HAP-1 (cell line): ENCODE measurements at regions not wholly inside any gene's neighbourhood (a gene's known extent, or its start where the extent isn't known, plus 50 kb on each side); places are given as distances from the start of the nearest gene placed in this dataset.

Experiments used
- DNase-seq, 2 experiments: peaks; one replicate each; pipeline ENCODE4 v3.0.0-alpha.2; 2016 to 2020; ENCODE audit warnings: low spot score in 2 of 2
- H3K27me3 ChIP-seq: fragments of 250-450 bp; sonication (Bioruptor Pico); 2 replicates; pipeline ENCODE4 v1.5.1; 2020; ENCODE audit warnings: low read depth, mild to moderate bottlenecking, moderate library complexity
- H3K36me3 ChIP-seq: fragments of 250-450 bp; sonication (Bioruptor Pico); replicated peaks from 2 replicates; pipeline ENCODE4 v1.5.1; 2020; ENCODE audit warnings: mild to moderate bottlenecking
- H3K4me1 ChIP-seq: fragments of 250-450 bp; sonication (Bioruptor Pico); 2 replicates; pipeline ENCODE4 v1.5.1; 2020; ENCODE audit warnings: mild to moderate bottlenecking
- H3K4me3 ChIP-seq: fragments of 250-450 bp; sonication (Bioruptor Pico); 2 replicates; pipeline ENCODE4 v1.5.1; 2020; ENCODE audit warnings: mild to moderate bottlenecking, moderate library complexity
- H3K9me3 ChIP-seq: fragments of 250-450 bp; sonication (Bioruptor Pico); 2 replicates; pipeline ENCODE4 v1.5.1; 2020; ENCODE audit warnings: mild to moderate bottlenecking, moderate library complexity
- in situ Hi-C: fragments of 300-500 bp; cut with MboI; formaldehyde crosslinking; loops from 3 replicates; pipeline ENCODE4 v1.14.3; 2020; ENCODE audit warnings: low sequenced_read_pairs, inconsistent platforms, mixed read lengths

- Histone ChIP-seq H3K4me1 (no peaks in the 10 kb centered on the region), H3K9me3 (no peaks in the 10 kb centered on the region), H3K4me3 (no peak overlapping the region), H3K27me3 (peaks cover 11% of the 10 kb centered on the region; the same call in 1 of the 2 replicates), H3K36me3 (no peaks in the 10 kb centered on the region)
- in situ Hi-C loops: no loop called here
- no peak for DNase-seq
Measured at GRCh38 chr5:167652690-167653089, 638.8 kb upstream of the WWC1 start.

DNA sequence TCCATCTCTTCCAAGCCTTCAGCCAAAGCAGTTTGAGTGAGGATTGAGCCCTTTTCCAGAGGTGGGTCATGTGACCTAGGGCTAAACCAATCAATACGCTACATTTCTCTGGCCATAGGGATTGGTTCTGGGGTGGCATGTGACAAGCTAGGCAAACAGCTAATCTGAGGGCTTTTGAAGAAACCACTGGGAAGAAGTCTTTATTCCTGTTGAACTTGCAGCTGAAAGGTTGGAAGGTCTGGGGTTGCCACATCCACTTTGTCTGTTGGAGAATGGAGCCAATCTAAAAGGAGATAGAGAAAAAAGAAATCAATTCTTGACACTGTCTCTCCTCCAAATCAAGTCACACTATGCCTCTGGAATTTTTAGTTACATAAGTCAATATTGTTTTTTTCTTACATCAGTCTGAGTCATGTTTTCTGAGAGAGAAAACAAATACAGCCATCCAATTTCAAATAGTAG lies 637.8 kb upstream of the WWC1 start:
- Histone ChIP-seq H3K27me3 (peaks cover 14% of the 10 kb centered on the region), H3K9me3 (no peaks in the 10 kb centered on the region), H3K36me3 (no peaks in the 10 kb centered on the region), H3K4me1 (no peaks in the 10 kb centered on the region), H3K4me3 (no peak overlapping the region)
- in situ Hi-C loops: no loop called here
- DNase-seq: no peak

- Histone ChIP-seq H3K36me3 (no peaks in the 10 kb centered on the region), H3K27me3 (peaks cover 14% of the 10 kb centered on the region), H3K9me3 (no peaks in the 10 kb centered on the region), H3K4me1 (no peaks in the 10 kb centered on the region), H3K4me3 (no peak overlapping the region)
- in situ Hi-C loops: no loop called here
- no peak for DNase-seq
Measured at GRCh38 chr5:167657016-167657415, 634.4 kb upstream of the WWC1 start.

DNA sequence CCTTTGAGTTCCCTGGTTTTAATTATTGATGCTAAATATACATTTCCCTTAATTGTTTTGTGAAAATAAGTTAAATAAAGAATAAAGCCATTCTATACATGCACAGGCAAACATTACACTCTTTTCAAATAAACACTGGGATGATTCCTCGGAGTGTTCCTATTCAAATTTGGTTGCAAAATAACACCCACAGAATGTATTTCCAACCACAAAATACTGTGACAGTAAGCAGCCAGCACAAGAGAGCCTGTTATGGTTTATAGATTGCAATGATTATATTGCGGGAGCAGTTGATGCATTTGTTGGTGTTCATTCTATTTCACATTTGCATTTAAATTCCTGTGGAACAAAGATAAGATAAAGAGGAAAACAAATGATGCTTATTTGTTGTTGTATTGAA lies 632.6 kb upstream of the WWC1 start:
- Histone ChIP-seq H3K27me3 (peaks cover 14% of the 10 kb centered on the region), H3K36me3 (no peaks in the 10 kb centered on the region), H3K4me1 (no peaks in the 10 kb centered on the region), H3K4me3 (no peak overlapping the region), H3K9me3 (no peaks in the 10 kb centered on the region)
- in situ Hi-C loops: no loop called here
- no peak for DNase-seq

DNA sequence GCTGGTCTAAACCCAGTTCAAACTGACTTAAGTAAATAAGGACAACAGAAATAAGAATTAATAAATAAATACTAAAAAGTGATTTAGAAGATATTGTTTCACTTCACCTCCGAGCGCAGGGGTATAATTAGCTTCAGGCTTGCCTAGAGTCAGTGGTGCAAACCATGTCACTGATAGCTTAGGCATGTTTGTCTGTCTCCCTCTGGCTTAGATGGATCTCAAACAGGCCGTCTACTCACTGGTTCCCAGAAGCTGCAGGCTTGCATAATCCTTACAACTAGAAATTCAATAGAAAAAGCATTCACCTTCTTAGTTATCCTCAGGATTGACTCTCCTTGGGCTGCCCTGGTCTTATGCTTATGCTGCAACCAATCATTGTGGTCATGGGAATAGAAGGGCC lies 629.8 kb upstream of the WWC1 start:
- Histone ChIP-seq H3K9me3 (no peaks in the 10 kb centered on the region), H3K4me1 (no peaks in the 10 kb centered on the region), H3K27me3 (peaks cover 14% of the 10 kb centered on the region), H3K4me3 (no peak overlapping the region), H3K36me3 (no peaks in the 10 kb centered on the region)
- in situ Hi-C loops: no loop called here
- DNase-seq: no peak

GRCh38 chr5:167664222-167664804 lies 627.1 kb upstream of the WWC1 start:
- in situ Hi-C loops: no loop called here
- H3K36me3 ChIP-seq: no peaks in the 10 kb centered on the region

DNA sequence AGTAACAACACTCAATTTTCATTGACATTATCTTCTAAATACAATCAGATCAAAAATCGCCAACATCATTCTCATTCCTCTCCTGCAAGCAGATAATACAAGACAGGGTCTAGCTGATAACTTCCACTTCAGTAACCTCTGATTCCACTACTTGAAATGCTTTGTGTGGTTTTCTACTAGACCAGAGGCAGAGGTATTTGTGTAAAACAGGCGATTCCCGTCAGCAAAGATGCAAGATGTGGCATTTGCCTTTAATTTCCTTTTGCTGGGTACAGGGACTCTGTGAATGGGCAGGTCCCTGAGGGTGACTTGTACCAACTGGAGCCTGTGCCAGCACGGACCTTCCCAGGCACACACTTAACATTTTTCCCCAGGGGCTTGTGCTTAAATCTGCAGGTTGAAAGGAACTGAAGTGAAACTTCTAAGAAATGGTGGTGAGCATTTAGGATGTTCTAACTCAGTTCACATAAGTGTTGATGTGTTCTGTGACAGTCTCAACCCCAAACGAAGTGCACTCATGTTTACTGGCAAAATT lies 625.5 kb upstream of the WWC1 start:
- H3K4me1 ChIP-seq: peaks cover 4% of the 10 kb centered on the region; the same call in 1 of the 2 replicates
- no peak for DNase-seq

More at GRCh38 chr5:167664222-167664804, 627.1 kb upstream of the WWC1 start:
- Histone ChIP-seq H3K27me3 (peaks cover 7% of the 10 kb centered on the region), H3K4me3 (no peak overlapping the region), H3K4me1 (peaks cover 4% of the 10 kb centered on the region; the same call in 1 of the 2 replicates), H3K9me3 (no peaks in the 10 kb centered on the region)
- no peak for DNase-seq

GRCh38 chr5:167671176-167671575 lies 620.3 kb upstream of the WWC1 start:
- DNase-seq: no peak
- H3K4me3 ChIP-seq: no peak overlapping the region
- in situ Hi-C loops: no loop called here
- peaks cover 4% of the 10 kb centered on the region; the same call in 1 of the 2 replicates for H3K4me1 ChIP-seq
- 0 out of 2 replicates have a peak, but pooled peaks cover 3% of the 10 kb centered on the region for H3K9me3 ChIP-seq
- H3K27me3 ChIP-seq: peaks cover 5% of the 10 kb centered on the region
- no peaks in the 10 kb centered on the region for H3K36me3 ChIP-seq

More for the DNA sequence above, 625.5 kb upstream of the WWC1 start:
- no peak overlapping the region for H3K4me3 ChIP-seq
- peaks cover 2% of the 10 kb centered on the region; the same call in 1 of the 2 replicates for H3K27me3 ChIP-seq
- H3K36me3 ChIP-seq: no peaks in the 10 kb centered on the region
- in situ Hi-C loops: no loop called here
- no peaks in the 10 kb centered on the region for H3K9me3 ChIP-seq

DNA sequence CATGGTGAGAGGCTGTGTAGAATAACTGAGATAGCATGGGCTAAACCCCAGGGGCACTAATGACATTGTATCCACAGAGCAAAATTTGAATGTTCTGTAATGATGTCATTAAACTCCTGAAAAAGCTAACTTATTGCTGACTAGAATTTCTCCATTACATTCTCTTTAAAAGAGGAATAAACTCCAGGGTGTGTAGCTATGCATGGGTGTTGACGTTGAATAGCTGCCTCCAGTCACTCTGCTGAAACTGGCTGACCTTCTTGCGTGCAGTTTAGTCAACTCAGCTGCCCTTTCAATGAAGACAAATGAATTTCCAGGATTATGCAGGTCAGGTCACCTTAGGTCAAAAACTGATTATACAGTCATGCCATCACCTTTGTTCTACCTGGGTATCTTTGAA lies 617.5 kb upstream of the WWC1 start:
- in situ Hi-C loops: no loop called here

DNA sequence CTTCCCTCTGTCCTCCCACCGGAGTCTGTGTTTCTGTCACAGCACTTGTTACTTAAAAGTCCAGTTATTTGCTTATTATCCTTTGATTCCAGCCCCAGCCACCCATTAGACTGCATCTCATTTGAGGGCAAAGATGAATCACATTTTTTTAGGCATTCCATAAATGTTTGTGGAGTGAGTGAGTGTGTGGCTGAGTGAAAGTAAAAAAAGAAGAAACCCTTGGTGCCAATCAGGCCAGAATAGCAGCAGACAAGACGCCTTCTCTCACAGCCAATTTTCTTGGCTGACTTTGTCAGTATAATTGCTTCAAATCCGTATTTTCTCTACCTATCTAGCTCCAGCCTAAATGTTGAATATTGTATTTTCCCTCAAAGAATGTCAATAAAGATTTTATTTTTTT lies 613.0 kb upstream of the WWC1 start:
- H3K4me1 ChIP-seq: peaks cover 2% of the 10 kb centered on the region
- H3K36me3 ChIP-seq: no peaks in the 10 kb centered on the region
- 0 out of 2 replicates have a peak, but pooled peaks cover 3% of the 10 kb centered on the region for H3K9me3 ChIP-seq
- peaks cover 8% of the 10 kb centered on the region for H3K27me3 ChIP-seq
- H3K4me3 ChIP-seq: no peak overlapping the region
- in situ Hi-C loops: no loop called here
- DNase-seq: no peak

More for the DNA sequence above, 617.5 kb upstream of the WWC1 start:
- peaks cover 4% of the 10 kb centered on the region for H3K27me3 ChIP-seq
- no peak for DNase-seq
- H3K36me3 ChIP-seq: no peaks in the 10 kb centered on the region
- peaks cover 3% of the 10 kb centered on the region; the same call in 1 of the 2 replicates for H3K4me1 ChIP-seq
- H3K9me3 ChIP-seq: 0 out of 2 replicates have a peak, but pooled peaks cover 3% of the 10 kb centered on the region
- no peak overlapping the region for H3K4me3 ChIP-seq

DNA sequence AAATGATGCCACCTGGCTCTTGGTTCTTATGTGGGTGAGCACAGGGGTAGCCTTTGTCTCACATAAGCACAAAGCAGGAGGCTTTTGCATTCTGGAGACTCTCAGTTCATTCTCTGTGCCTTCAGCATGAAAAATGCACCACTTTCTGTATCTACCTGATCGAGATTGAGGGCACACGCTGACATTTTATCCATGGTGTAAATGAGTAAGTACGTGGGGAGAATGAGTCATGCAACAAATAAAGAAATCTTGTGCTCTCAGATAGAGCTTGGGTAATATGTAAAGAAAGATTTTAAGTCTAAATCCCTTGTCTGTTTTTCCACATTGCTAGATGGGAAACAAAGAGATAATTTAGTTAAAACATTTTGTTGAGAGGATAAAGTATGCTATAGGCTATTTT lies 607.2 kb upstream of the WWC1 start:
- peaks cover 12% of the 10 kb centered on the region; the same call in 1 of the 2 replicates for H3K27me3 ChIP-seq
- no peaks in the 10 kb centered on the region for H3K36me3 ChIP-seq
- no peak overlapping the region for H3K4me3 ChIP-seq
- in situ Hi-C loops: no loop called here
- H3K4me1 ChIP-seq: peaks cover 6% of the 10 kb centered on the region
- H3K9me3 ChIP-seq: no peaks in the 10 kb centered on the region
- no peak for DNase-seq

GRCh38 chr5:167688341-167689130 lies 602.9 kb upstream of the WWC1 start:
- Histone ChIP-seq H3K36me3 (no peaks in the 10 kb centered on the region), H3K4me3 (no peak overlapping the region), H3K4me1 (peaks cover 4% of the 10 kb centered on the region), H3K27me3 (0 out of 2 replicates have a peak, but pooled peaks cover 11% of the 10 kb centered on the region), H3K9me3 (no peaks in the 10 kb centered on the region)
- in situ Hi-C loops: no loop called here
- DNase-seq: no peak

DNA sequence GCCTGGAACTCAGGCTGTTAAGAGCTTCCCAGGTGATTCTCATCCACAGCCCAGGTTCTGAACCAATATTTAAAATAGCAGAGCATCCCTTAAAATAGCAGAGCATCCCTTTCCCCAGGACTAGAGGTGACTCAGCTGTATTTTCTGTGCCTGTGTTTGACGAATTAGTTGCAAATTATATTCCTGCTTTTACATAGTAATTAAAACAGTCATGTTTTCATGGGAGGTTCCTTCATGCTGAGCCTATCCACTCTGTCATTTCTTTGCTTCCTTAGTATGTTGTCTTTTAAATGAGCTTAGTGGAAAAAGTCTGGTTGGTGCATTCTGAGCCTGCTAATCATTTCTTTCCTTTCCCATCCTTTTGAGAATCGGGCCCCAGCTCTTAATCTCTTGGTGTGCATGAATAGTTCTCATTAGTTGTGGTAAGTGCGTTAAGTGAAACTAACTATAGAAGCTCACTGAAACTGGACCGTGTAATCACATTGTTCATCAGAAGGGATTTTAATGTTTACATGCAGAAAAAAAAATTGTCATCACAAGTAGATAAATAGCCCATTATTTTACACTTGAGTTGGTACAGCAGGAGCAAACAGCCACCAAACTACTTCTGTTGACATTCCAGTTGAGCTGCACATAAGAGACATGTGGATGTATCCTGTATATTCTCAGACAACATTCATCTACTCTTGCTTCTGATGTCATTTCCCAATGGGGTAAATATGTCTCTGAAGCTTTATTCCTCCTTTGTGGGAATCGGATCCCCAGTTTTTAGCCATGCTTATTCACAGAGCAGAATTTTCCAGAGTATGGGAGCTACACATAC lies 596.9 kb upstream of the WWC1 start:
- Histone ChIP-seq H3K4me3 (no peak overlapping the region), H3K27me3 (0 out of 2 replicates have a peak, but pooled peaks cover 4% of the 10 kb centered on the region), H3K4me1 (peaks cover 4% of the 10 kb centered on the region), H3K36me3 (no peaks in the 10 kb centered on the region), H3K9me3 (no peaks in the 10 kb centered on the region)
- no peak for DNase-seq
- in situ Hi-C loops: no loop called here
